Upper lobe of left lung (tissue), 4 donors: ENCODE measurements at regions not wholly inside any gene's neighbourhood (a gene's known extent, or its start where the extent isn't known, plus 50 kb on each side); places are given as distances from the start of the nearest gene placed in this dataset.

Experiments
- CTCF ChIP-seq, 6 experiments: fragments of 450-650 bp in 4 of 6; fragments of 200-600 bp in 2 of 6; sonication (generic) in 2 of 6; IDR thresholded peaks; one replicate each; pipeline ENCODE4 v1.5.1; 2016 to 2019; ENCODE audit warnings: antibody characterized with exemption in 6 of 6
- POLR2A ChIP-seq, 4 donors: fragments of 450-650 bp; IDR thresholded peaks; one replicate each; pipeline ENCODE4 v1.5.1; 2016 to 2017; ENCODE audit warnings: antibody characterized with exemption in 4 of 4, mild to moderate bottlenecking in 2 of 4
- POLR2AphosphoS5 ChIP-seq, 2 donors: sonication (generic); formaldehyde crosslinking; IDR thresholded peaks; one replicate each; pipeline ENCODE4 v1.5.1; 2017; ENCODE audit warnings: antibody characterized with exemption in 2 of 2

- TF ChIP-seq POLR2AphosphoS5 (IDR thresholded peaks at IDR 0.05) (no peak), CTCF (IDR thresholded peaks at IDR 0.05) (no peak), POLR2A (IDR thresholded peaks at IDR 0.05) (no peak)
Measured at GRCh38 chr2:43100362-43100882, 126.0 kb downstream of the ZFP36L2 start.
